DMS53 treated with DMSO at 0.1 percent for 48 hours (cell line): ENCODE measurements at regions not wholly inside any gene's neighbourhood (a gene's known extent, or its start where the extent isn't known, plus 50 kb on each side); places are given as distances from the start of the nearest gene placed in this dataset.

Experiments
- DNase-seq: peaks from one replicate; lab custom pipeline; 2025; ENCODE audit not compliant: unreplicated experiment; lab: John Stamatoyannopoulos, UW

DNA sequence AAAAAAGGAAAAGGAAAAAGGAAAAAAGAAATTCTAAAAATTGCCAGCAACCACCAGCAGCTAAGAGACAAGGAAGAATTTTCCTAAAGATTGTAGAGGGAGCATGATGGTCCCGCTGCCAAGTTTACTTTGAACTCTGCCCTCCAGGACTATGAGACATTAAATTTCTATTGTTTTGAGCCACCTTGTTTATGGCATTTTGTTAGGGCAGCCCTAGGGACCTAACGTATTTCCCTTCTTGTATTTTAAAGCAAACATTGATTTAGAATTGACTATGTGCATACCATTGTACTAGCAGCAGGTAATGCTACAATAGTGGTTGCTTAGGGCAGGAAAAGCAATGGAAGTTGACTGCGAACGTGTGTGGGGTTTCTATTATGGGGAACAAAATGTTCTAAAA is 1414.2 kb downstream of the EFNB2 start:
- DNase-seq = no peak

DNA sequence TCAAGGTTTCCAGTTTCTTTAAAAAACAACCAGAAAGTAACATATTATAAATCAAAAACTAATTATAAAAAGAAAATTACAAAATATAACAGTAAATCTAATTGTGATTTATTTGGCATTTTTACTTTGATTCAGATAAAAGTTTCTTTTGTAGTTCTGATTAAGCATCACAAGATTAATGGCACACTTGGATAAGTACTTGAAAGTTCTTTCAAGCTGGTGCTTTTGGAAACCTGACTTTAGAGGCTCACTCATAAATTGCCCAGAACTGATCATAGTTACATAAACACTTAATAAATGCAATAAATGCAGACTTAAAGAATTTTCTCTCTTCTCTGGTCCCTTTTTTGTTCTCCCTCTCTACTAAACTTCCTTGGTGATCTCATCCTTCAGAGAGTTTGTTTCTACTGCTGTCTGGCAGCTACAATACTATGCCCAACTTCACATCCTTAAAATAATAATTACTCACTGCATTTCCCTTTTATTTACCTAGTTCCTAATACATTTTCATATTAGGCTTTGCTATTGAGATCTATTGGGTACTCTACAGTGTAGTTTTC is 1417.0 kb downstream of the EFNB2 start:
- no peak for DNase-seq

DNA sequence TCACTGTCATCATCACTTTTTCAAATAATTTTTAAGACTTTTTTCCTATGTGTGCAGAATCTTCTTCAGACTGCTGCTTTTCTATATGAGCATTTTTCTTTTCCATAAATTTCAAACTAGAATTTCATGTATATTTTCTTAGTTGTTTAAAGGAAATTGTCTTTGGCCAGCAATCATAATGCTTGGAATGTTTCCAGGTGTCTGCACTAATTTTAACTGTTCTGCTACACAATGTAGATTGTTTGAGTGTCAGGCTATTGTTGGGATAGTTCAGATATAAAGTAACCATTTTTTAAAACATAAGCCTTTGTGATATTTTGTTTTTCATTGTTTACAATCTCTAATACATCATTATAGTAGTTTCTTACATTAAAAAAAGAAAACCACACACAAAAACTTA is 1418.5 kb downstream of the EFNB2 start:
- DNase-seq = no peak

DNA sequence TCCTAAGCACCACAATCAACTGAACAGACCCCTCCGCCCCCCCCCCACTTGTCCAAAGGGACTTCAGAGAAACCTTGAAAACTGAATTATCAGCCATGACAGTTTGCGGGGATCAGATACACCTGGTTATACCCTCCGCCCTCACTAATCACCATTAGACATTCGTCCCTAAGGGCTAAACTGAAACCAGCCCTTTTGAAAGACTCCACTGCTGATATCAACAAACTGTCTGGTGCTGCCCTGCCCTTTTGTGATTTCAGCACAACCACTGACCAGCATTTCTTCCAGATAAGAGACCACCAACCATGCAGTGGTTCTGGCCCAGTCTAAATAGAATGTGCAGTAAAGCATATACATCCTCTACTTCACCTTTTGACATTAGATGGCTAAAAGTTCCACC is 1422.9 kb downstream of the EFNB2 start:
- DNase-seq = no peak

DNA sequence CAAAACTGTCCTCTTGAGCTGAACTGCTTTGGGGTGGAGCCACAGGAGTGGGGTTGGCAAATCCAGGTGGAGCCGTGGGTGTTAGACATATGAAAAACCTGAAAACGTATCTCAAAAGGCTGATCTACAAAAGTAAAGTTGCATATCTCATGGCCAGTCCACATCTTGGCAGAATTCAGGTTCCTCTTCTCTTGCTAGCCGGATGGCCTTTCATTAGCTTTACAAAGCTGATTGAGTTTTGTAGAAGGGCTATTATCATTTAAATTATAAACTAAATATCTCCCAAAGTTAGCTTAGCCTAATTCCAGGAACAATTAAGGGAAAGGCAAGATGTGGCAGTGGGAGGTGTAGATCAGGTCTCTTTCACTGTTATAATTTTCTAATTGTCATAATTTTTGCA is 1427.7 kb downstream of the EFNB2 start:
- DNase-seq = no peak

DNA sequence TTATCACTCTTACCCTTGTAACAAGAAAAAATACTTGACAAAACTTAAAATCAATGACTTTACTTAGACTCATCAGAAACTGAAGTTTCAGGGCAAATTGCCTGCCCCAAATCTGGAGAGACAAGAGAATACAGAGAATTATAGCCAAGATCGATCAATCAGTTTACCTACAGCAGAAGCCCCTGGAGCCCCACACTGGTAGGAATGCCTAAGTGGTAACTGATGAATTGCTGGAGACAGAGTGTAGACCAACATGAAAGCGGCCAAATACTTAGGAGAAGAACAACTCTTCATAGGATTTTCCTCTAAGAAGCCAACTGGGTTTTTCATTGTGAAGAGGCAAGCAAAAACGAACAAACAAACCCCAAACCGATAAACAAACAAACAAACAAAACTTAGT is 1430.0 kb downstream of the EFNB2 start:
- DNase-seq = no peak

DNA sequence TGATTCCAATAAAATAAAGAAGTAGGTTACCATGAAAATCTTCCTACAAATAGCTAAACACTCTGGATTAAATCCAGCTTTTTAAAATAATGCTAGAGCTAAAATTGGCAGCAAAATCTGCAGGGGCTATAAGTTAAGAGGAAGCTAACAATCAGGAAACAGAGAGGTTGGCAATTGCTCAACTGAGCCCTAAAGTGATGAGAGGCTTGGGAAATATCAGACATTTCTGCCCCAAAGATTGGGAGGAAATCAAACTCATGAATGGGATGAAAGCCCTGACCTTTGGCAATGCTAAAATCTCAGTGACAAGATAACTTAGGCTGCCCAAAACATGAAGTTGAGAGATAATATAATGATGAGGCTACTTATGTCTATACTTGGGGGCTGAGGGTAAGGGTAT is 1437.9 kb downstream of the EFNB2 start:
- no peak for DNase-seq

DNA sequence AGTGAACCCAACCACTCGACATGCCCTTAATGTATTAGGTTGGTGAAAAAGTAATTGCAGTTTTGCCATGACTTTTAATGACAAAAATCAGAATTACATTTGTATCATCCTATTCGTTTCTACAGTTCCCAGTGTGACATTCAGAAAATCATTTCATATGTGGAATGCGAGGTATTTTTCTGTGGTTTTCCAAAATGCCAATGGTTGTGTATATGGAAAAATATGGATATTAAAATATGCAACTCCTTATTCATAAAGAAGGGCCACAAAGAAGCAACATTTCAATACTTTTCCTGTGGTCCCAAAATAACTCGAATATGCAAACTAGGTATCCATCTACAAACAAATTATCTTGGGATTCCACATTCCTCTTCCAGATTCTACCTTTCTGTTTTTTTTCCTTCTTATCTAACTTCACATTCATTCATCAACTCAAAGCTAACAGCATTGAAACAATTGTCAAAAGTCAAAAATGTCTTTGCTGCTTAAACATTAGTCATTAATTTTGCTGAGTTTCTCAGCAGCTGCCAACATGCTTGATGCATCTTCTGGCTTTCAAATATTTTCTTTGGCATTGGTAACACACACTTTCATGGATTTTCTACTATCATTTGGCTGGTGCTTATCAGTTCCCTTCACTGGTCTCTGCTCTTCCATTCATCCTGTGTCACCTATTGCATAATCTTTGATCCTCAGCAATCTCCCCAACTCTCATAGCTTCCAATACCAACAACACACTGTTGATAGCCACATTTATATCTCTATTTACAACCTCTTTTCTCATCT is 1445.4 kb downstream of the EFNB2 start:
- no peak for DNase-seq

DNA sequence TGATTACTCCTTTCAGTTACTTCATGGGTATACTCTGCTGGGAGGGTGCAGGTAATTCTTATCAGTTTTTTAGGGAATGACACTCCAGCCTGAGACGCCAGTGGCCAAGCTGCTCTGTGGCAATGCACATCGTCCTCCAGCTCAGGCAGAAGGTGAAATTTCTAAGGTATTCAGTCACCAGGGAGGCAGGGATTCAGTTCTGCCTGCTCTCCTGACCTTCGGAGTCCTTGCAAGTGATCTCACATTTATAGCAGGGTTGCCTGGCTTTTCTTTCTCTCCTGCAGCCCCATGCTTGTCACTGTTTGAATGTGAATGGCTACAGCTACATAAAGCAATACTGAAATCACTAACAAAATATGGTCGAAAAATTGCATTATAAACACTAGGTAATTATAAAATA is 1447.5 kb downstream of the EFNB2 start:
- DNase-seq = no peak

DNA sequence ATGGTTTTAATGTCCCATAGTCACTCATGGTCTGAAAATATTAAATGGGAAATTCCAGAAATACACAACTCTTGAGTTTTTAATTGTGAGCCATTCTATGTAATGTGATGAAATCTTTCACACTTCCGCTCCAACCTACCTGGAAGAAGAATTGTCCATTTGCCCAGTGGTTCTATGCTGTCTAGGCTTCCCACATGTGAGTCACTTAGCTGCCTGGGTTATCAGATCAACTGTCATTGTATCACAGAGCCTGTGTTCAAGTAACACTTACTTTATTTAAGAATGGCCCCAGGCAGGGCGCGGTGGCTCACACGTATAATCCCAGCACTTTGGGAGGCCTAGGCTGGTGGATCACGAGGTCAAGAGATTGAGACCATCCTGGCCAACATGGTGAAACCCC is 1450.5 kb downstream of the EFNB2 start:
- no peak for DNase-seq

DNA sequence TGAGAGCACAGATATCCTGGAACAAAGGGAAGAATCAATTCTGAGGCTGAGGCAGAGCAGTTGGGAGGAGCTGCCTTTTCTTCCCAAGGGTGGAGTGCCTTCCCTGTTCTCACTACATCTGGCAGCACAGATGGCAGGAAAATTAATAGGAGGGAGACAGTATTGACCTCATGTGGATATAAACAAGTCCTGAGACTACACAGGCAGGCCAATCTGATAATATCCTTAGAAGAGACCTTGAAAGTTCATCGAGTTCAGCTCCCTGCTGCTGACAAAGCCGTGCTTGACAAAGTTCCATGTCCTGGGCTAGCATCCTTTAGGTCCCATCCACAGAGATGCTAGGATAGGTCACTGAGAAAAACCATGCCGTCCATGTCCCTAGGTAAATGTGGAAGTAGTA is 1451.5 kb downstream of the EFNB2 start:
- no peak for DNase-seq

DNA sequence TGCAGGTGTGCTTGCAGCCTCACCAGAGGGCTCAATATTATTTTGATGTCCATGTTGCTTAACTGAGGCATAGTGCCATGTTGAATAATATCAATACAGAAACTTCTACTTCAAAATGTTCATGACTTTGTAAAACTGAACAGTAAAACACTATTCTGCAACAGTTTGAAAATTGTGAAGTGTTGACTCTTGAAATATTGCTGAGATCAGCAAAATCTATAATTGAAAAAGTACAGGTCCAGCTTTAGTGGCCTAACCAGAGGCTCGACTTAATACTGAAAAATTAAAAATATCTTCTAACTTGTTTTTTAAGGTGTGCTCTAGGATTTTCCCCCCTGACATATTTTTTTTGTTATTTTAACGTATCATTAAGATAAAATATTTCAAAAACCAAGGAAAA is 1460.7 kb downstream of the EFNB2 start:
- DNase-seq = no peak

DNA sequence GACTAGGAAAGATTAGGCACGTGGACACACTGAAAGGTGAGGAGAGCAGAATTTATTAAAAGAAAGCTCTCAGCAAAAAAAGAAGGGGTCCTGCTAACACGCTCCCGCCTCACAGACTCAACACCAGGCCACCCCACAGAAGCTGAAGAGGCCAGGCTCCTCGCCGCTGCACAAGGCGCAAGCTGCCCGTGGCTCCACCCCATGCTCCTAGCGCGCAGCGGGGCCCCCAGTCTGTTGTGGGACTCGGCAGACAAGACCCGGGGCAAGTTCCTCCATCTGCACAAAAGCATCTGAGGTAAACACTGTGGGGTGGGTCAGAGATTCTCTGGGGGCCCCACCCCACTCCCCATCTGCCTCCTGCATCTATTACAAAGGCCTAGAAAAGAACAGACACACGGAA is 1462.4 kb downstream of the EFNB2 start:
- no peak for DNase-seq

DNA sequence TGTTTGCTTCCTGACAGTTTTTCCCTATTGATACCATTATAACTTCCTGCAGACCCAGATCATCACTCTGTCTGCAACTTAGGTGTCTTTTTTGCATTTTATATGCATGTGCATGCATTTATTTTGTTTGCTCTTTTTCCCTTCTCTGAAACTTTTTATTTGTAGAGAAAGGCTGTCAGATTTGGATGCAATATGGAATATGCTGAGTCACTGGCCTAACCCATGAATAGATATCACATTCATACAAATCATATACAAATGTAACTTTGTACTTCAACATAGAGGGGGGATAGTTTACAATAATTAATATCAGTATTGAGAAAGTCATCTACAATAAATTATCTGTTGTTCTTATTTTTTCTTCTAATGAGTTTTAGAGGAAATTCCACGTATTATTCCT is 1465.0 kb downstream of the EFNB2 start:
- DNase-seq = no peak

DNA sequence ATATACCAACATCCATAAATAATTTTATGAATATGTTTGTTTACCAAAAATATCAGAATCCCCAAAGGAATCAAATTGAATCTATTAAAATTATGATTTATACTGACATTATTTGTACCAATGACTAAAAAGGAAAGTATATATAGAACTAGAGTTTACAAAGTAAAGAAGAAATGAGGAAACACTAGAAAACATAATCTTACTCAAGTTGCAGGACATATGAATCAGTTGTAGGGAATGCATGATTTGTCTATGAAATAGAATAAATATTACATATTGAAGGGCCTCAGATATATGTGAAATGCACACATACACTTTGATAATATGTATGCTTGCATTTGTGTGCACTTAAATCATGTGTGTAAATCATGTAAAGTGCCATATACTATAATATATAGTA is 1466.4 kb downstream of the EFNB2 start:
- no peak for DNase-seq

DNA sequence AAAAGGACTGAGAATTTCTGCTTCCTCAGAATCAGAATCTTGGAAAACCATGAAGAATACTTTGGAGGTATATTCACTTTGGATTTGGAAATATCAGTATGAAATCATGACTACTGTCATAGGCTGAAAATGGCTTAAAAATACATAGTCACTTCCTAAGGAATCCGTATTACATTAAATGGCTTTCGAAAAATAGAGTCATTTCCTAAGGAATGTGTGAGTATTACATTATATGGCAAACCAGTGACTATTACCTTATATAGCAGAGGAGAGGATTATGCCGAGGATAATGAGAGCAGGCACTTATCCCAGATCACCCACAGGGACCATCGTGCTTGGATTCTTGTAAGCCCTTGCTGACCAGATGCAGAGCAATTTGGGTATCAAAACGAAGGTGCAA is 1471.8 kb downstream of the EFNB2 start:
- no peak for DNase-seq

DNA sequence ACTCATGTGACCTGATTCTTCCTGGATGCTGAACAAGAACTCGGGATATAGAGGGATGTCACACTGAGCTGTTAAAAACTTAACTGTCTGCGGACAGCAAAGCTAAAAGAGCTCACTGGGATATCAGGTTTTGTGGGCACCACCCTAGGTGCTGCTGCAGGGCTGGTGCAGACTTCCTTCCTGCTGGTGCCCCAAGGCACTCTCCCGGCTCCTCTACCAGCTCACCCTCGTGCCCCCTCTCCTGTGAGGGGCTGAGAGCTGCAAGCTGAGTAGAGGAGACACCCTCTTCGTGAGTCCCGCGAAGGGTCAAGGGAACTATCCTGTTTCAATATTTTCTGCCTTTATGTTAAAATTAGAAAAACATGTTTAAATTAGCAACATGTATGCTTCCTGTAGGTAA is 1475.7 kb downstream of the EFNB2 start:
- DNase-seq = no peak

DNA sequence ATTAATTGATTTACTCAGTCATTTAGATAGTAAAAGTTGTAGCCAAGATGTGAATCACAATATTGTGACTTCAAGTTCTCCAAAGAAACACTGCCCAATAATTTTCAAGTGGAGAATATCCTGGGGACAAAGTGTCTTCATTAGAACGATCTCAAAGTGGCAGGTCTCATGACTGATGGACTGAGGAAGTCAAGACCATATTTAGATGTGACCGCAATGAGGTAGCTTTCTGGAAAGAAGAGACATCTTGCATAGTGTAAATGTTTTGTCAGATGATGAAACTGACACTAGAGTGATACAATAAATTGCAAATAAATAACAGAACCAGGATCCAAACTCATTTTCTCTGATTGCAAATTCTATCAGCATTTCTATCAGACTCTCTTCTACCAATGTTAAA is 1476.9 kb downstream of the EFNB2 start:
- no peak for DNase-seq

DNA sequence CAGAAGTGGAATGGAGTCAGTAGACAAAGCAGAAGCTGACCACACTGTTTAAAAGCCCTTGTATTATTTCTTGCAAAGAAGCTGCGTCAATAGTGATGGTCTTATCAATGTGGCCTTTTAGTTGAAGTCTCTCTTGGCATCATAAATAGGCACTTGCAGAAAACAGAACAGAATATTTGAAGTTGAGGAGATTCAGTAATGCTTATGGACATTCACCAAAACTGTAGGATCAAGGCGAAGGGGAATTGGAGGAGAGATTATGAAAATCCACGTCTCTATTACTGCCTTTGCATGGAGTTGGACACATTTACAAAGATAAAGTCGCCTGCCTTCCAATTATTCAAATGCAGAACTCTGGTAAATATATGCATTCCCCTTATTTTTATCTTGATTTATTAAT is 1482.8 kb downstream of the EFNB2 start:
- no peak for DNase-seq

DNA sequence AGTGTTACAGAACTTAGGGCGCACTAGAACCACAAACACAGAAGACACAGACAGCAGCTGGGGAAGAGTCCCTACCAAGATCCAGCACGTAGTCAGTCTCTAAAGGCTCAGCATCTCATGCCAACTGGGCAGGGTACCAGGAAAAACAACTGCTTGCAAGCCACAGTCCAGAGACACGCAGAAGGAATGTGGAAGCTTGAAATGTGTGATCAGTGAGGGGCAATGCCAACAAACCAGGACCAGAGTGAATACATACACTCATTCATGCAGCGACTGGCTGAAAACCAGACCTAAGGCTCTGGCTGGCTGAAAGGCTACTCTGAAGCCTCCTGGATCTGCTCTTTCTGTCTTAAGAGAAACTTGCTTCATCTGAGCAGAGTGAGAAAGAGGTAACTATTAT is 1484.8 kb downstream of the EFNB2 start:
- no peak for DNase-seq

DNA sequence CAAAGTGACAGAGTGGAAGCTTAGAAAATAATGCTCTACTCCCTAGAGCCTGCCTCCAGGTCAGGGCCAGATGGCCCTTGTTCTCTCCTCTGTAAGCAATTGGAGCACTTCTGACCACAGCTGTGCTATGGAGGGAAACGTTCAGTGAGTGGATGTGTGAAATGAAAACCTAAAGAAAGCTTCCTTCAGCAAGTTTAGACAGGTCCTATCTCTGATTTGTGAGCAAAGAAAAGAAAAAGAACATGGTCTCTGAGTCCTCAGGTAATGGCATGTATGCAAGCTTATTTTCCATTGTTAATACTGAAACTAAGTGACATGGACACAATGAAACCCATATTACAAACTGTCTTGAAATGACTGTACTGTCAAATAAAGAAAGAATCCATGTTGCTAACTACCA is 1486.8 kb downstream of the EFNB2 start:
- DNase-seq = no peak

DNA sequence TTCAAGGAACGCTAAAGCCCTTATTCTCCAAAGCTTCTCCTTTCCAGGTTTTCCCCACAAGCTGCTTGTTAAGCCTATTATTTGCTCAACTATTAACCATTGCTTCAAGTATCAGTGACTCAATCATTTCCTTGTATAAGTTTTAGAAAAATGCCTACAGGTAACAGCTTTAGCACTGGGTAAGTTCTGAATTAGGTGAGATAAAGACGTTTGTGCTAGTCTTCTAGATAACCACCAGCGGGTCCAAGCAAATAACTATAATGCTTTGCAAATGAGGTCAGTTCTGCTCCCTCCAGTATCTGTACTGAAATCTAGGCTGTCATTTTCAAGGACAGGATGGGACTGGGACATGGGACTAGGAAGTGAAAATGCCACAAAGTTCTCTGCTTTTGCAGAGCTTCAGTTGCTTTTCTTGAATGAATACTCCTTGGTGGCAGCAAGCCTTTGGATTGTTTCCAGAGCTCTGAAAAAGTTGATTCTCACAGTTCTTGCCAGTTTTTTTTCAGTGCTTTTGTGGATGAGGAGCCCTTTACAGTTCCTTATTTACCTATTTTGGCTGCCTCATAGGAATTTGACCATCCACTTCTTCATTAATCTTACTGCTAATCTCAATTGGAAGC is 1487.7 kb downstream of the EFNB2 start:
- DNase-seq = no peak

DNA sequence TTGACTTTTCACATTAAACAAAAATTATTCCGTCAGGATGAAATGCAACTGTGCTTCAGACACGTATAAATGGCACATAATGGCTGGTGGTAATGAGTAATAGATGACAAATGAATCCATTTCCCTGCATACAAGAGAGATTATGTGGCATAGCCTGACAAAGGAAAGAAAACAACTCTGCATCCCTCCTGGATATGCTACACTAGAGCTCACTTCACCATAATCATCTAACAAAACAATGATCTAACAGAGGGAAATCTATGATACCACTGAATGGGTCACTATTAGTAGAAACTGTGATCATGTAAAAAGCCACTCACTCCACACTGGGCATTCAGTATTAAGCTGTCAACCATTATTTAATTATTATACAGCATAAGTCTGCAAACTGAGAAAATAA is 1498.4 kb downstream of the EFNB2 start:
- no peak for DNase-seq
